NCI-H748 (cell line): ENCODE measurements at regions not wholly inside any gene's neighbourhood (a gene's known extent, or its start where the extent isn't known, plus 50 kb on each side); places are given as distances from the start of the nearest gene placed in this dataset.
A peak's percentile ranks its signal among the peaks of the same experiment; 100 is the strongest.

ENCODE experiments used
- DNase-seq: peaks from one replicate; lab custom pipeline; 2025; ENCODE audit not compliant: unreplicated experiment; lab: John Stamatoyannopoulos, UW

- no peak for DNase-seq
Observed at GRCh38 chr6:3529721-3530120, 72.9 kb upstream of the SLC22A23 start.

GRCh38 chr6:3529232-3529631 lies 72.4 kb upstream of the SLC22A23 start:
- no peak for DNase-seq

GRCh38 chr6:3528081-3528671 lies 71.3 kb upstream of the SLC22A23 start:
- DNase-seq: peak; percentile 53

- DNase-seq: no peak
Observed at GRCh38 chr6:3527651-3527977, 70.8 kb upstream of the SLC22A23 start.

- no peak for DNase-seq
Observed at GRCh38 chr6:3526962-3527650, 70.3 kb upstream of the SLC22A23 start.

- DNase-seq: no peak
Observed at GRCh38 chr6:3525915-3526314, 69.1 kb upstream of the SLC22A23 start.

- no peak for DNase-seq
Observed at GRCh38 chr6:3524456-3524855, 67.6 kb upstream of the SLC22A23 start.

- no peak for DNase-seq
Observed at GRCh38 chr6:3523966-3524365, 67.1 kb upstream of the SLC22A23 start.

GRCh38 chr6:3523271-3523670 lies 66.4 kb upstream of the SLC22A23 start:
- DNase-seq: no peak

- DNase-seq: no peak
Observed at GRCh38 chr6:3522561-3523260, 65.9 kb upstream of the SLC22A23 start.

- DNase-seq: no peak
Observed at GRCh38 chr6:3520281-3521230, 63.7 kb upstream of the SLC22A23 start.

- DNase-seq: no peak
Observed at GRCh38 chr6:3518356-3519190, 61.7 kb upstream of the SLC22A23 start.

GRCh38 chr6:3517350-3517749 lies 60.5 kb upstream of the SLC22A23 start:
- DNase-seq: no peak

- DNase-seq: peak; percentile 45
Observed at GRCh38 chr6:3516092-3516491, 59.2 kb upstream of the SLC22A23 start.

GRCh38 chr6:3515669-3516068 lies 58.8 kb upstream of the SLC22A23 start:
- no peak for DNase-seq

- DNase-seq: no peak
Observed at GRCh38 chr6:3513416-3513815, 56.6 kb upstream of the SLC22A23 start.

- DNase-seq: no peak
Observed at GRCh38 chr6:3512832-3513231, 56.0 kb upstream of the SLC22A23 start.

GRCh38 chr6:3510617-3511016 lies 53.8 kb upstream of the SLC22A23 start:
- no peak for DNase-seq

- DNase-seq: no peak
Observed at GRCh38 chr6:3510178-3510577, 53.3 kb upstream of the SLC22A23 start.

- no peak for DNase-seq
Observed at GRCh38 chr6:3509336-3509735, 52.5 kb upstream of the SLC22A23 start.
